Stomach (tissue), 4 donors: ENCODE measurements at regions not wholly inside any gene's neighbourhood (a gene's known extent, or its start where the extent isn't known, plus 50 kb on each side); places are given as distances from the start of the nearest gene placed in this dataset.

Experiments
- CTCF ChIP-seq, 7 experiments: fragments of 450-650 bp in 4 of 7; fragments of 200-600 bp in 3 of 7; sonication (generic) in 3 of 7; IDR thresholded peaks; one replicate each; pipeline ENCODE4 v1.5.1; 2016 to 2019; ENCODE audit warnings: antibody characterized with exemption in 7 of 7, control low read depth in 2 of 7, mild to moderate bottlenecking in 1 of 7
- POLR2AphosphoS5 ChIP-seq, 3 donors: sonication (generic); formaldehyde crosslinking; IDR thresholded peaks; one replicate each; pipeline ENCODE4 v1.6.1; 2016; ENCODE audit warnings: antibody characterized with exemption in 3 of 3

DNA sequence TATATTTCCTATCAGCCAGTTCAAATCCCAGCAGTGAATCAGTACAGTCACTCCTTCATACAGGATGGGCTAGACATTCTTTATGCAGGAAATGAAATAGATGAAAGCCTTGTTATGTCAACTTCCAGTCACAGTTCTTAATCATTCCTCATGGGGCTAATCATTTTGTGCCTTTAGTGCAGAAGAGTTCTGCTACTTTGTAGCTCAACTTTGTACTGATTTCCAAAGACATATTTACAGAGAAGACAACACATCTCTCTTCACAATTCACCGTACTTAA lies 593.9 kb upstream of the NETO1 start:
- no peak for TF ChIP-seq CTCF (IDR thresholded peaks at IDR 0.05)
- no peak for TF ChIP-seq POLR2AphosphoS5 (IDR thresholded peaks at IDR 0.05)
